Keratinocyte (primary cell): ENCODE measurements at regions not wholly inside any gene's neighbourhood (a gene's known extent, or its start where the extent isn't known, plus 50 kb on each side); places are given as distances from the start of the nearest gene placed in this dataset.

Experiments
- CTCF ChIP-seq, 3 experiments: IDR thresholded peaks in 1 of 3; conservative IDR thresholded peaks in 1 of 3; optimal IDR thresholded peaks in 1 of 3; 2 replicates in 2 of 3; 3 replicates in 1 of 3; pipeline versions ENCODE3 to v1.5.1; 2011; ENCODE audit warnings: low read length in 3 of 3, mild to moderate bottlenecking in 3 of 3, moderate library complexity in 2 of 3, control low read depth in 1 of 3, inconsistent platforms in 1 of 3; ENCODE audit not compliant: insufficient read depth in 2 of 3; ENCODE audit errors: extremely low read depth in 1 of 3
- EZH2 ChIP-seq: IDR thresholded peaks from one replicate; pipeline ENCODE4 v1.6.1; 2012; ENCODE audit warnings: inconsistent platforms, mild to moderate bottlenecking, low read length, moderate library complexity

DNA sequence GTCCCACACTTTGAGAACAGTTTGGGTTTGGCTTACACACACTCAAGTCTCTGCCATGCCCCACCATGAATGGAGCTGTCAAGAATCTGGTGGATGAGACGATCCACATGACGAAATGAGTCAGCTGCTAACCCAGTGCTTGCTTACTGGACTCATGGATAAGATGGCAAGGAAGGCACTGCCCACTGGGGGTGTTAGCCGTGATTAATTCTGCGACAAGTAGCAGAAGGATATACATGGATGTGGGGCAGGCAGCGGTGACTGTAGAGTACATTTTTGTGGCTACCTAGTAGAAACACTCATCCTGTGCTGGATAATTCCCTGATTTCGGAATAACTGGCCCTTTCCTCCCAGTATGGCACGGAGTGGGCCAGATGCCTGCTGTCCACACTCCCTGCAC lies 77.5 kb downstream of the SPATA31C2 start:
- TF ChIP-seq CTCF (optimal IDR thresholded peaks at IDR 0.05 in 1 of 3, IDR thresholded peaks at IDR 0.05 in 1 of 3, conservative IDR thresholded peaks at IDR 0.05 in 1 of 3; ENCODE audit: extremely low read depth in 1 of 3, insufficient read depth in 2 of 3, low read length in 3 of 3) (no peak), EZH2 (no peak)
